ENCODE measurements at regions not wholly inside any gene's neighbourhood (a gene's known extent, or its start where the extent isn't known, plus 50 kb on each side); places are given as distances from the start of the nearest gene placed in this dataset.
A peak's percentile ranks its signal among the peaks of the same experiment; 100 is the strongest.

DNA sequence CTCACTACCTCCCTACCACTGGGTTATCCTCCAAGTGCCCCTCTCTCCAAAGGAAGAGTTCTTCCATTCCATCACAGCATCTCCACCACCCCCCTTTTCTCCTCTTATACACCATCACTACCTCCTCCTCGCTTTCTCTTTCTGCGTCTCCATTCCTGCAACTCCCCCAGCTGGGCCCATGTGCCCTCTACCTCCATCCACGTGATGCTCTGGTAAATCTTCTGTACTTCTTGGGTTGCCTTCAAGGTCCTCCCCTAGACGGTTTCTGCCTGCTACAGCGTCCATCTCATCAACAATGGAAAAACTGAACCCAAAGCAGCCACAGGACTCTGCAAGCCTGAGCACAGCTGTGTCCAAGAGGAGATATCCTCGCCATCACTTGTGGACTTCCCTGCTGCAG lies 129.5 kb upstream of the SLCO3A1 start:
- no peak for DNase-seq

DNA sequence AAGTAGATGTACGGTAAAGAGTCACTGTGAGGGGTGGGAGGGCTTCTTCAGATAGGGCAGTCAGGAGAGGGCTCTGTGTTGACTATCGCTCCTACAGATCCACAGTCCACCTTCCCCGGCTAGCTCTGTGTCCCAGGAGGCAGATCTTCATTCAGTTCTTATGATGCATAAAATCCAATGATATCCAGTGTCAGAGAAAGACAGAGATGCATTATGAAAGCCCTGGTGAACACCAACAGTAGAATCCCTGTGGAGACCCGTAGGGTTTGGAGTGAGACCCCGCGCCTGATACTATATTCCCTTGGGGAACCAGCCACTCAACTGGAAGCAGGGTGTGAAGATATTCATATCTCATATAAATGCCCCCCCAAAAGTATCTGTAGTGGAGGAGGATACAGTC lies 119.8 kb upstream of the SLCO3A1 start:
- no peak for DNase-seq

DNA sequence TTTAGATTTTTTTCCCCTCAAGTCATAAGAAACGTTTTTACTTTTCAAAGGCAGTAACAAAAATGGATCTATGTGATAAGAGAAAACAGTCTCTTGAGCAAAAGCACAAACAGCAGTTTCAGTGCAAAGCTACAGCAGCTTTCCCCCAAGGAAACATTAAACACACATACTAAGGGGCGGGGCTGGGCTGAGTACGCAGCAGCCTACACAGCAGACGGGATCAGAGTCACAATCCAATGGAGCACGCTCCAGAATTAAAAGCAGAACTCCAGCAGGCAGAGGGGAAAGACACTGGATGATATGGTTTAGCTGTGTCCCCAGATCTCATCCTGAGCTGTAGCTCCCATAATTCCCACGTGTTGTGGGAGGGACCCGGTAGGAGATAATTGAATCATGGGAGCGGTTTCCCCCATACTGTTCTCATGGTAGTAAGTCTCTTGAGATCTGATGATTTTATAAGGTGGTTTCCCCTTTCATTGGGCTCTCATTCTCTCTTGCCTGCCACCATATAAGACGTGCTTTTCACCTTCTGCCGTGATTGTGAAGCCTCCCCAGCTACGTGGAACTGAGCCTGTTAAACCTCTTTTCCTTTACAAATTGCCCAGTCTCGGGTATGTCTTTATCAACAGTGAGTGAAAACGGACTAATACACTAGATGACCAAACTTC lies 116.2 kb upstream of the SLCO3A1 start:
- no peak for DNase-seq

DNA sequence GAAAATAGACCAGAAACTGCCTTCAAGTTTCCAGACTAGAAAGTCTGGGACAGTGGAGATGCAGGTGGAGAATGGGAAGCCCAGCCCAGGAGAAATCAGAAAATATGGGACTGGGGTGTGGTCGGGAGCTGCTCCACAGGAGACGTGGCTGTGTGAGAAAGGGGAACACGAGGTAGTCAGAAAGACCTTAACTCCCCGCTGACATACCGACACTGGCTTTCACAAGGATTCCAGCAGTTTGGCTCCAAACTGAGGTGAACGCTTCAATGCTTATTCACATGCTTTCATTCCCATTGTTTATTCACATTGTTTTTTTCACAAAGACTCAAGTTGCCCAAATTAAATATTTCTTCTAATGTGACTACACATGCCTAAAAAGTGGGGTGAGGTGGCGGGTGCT lies 111.5 kb upstream of the SLCO3A1 start:
- no peak for DNase-seq

- DNase-seq = no peak
Observed at GRCh38 chr15:91751611-91752010, 101.9 kb upstream of the SLCO3A1 start.

GRCh38 chr15:91752081-91752785 lies 101.3 kb upstream of the SLCO3A1 start:
- DNase-seq = peak in 1 of 2 donors; percentile 17

DNA sequence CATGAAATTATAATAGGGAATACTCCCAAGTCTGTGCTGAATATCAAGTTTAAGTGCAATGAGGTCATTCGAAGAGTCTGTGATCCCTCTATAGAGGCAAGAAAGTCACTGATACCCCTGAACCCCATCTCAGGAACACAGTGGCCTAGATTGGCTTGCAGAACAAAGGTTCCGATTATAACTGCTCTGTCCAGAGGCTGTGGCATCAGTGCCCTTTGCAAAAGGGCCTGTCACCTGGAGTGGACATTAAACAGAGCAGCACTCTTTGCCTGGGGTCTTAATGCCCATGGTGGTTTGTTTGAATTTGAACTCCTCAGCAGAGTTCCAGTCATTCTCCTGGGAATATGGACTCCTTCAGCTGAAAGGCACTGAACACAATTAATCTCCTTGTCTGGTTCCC lies 93.9 kb upstream of the SLCO3A1 start:
- DNase-seq = no peak

GRCh38 chr15:91765660-91766059 lies 87.8 kb upstream of the SLCO3A1 start:
- DNase-seq = no peak

GRCh38 chr15:91769476-91769875 lies 84.0 kb upstream of the SLCO3A1 start:
- DNase-seq = peak; percentile 62 to 77

DNA sequence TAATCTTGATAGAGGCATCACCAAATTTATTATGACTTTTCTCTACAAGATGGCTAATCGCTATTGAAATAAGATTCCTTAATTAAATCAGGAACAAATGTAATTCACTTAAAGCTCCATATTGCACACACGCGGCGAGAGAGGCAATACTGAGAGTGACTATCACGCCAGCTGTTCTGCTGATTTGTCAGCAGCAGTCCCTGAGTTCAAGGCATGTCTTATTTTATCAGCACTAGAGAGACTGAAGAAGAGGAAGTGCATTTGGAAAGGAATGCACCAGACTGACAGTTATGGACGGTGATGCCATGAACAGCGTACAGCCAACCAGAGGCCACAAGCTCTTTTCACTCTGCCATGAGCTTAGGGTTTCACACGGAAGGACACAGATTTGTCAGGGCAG lies 83.6 kb upstream of the SLCO3A1 start:
- peak; percentile 41 to 64 for DNase-seq

DNA sequence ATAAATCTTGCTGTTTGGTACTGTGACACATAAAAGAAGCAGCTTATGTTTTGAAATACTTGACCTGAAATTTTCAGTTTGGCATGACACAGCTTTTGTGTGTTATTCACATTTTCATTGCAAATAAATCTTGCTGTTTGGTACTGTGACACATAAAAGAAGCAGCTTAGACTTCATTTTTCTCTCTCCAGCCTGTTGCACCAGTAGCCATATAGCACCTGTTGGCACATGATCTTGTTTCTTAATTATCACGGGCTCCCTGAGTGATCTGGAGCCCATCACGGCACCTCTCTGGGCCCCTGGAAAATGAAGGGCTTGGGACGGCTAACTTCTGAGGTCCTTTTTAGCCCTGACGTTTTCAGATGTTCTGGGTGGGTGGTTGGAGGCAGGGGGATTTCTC lies 77.4 kb upstream of the SLCO3A1 start:
- no peak for DNase-seq

DNA sequence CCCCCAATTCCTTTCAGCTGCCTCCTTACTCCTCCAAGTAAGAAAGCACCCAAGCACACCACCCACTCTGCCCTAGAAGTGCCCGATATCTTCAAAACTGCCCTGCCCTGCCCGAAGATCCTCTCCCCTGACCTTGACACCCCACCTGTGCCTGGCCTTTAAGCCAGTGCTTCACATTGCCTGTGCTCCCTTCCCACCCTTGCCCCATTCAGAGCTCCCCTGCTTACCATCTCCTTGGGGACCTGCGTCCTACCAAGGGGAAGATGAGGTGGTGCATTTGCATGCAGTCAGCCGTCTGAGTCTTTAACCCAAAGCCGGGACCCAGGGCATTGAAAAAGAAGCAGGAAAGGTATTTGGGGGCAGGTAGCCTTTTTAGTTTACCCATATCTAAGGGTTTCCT lies 73.5 kb upstream of the SLCO3A1 start:
- no peak for DNase-seq

- no peak for DNase-seq
Observed at GRCh38 chr15:91780387-91780786, 73.1 kb upstream of the SLCO3A1 start.

- DNase-seq = no peak
Observed at GRCh38 chr15:91782221-91782620, 71.3 kb upstream of the SLCO3A1 start.

DNA sequence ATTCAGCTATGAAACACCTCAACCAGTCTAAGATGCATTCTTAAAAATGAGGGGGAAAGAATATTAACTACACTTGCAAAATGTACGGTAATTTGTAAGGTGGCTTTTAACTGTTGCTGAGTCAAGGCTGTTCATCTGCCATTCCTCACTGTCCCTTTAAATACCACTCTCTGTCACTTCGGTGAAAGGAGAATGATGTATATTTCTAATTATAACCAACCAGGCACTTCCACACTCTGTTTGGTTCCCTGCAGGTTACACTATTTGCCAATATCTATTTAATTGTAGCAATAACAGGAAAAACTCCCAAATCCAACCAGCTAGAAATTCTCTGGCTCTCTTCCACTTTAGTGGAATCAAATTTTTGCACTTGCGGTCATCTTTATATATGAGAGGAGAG lies 70.5 kb upstream of the SLCO3A1 start:
- DNase-seq = no peak

DNA sequence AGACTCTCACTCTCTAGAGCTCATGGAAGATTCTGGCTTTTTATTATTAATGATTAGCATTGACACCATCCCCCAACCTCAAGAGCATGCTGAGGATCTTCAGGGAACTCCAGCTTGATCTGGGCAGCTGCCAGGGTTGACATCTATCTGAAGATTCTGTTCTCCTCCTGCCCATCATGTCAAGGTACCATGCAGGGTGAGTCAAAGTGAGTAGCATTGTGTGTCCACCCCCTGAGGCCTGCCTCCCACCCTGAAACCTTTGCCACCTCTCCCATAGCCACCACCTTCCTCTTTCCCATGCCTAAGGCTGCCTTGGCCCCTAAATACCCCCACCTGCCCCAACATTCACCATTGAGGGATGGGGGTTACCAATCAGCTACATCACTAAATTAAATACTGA lies 70.1 kb upstream of the SLCO3A1 start:
- DNase-seq = no peak

GRCh38 chr15:91784973-91785709 lies 68.4 kb upstream of the SLCO3A1 start:
- no peak for DNase-seq

GRCh38 chr15:91787198-91787597 lies 66.3 kb upstream of the SLCO3A1 start:
- DNase-seq = no peak

GRCh38 chr15:91789136-91789535 lies 64.4 kb upstream of the SLCO3A1 start:
- DNase-seq = no peak

DNA sequence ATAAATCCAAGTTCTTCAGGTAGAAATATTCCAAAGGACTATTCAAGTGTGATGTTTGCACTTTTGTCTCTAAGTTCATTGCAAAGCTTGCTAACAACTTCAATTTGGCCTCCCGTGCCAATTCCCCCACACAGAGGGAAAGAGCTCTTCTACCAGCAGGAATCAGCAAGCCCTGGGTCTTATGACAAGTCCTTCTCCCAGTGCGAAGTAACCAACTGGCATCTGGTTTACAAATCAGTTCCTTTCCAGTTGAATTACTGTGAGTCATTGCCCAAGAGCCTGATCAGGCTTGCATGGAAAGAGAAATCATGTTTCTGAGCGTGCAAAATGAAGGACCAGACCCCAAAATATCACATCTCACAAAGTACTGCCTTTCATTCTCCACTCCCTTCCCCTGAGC lies 62.7 kb upstream of the SLCO3A1 start:
- no peak for DNase-seq

GRCh38 chr15:91793771-91794170 lies 59.7 kb upstream of the SLCO3A1 start:
- DNase-seq = no peak

DNA sequence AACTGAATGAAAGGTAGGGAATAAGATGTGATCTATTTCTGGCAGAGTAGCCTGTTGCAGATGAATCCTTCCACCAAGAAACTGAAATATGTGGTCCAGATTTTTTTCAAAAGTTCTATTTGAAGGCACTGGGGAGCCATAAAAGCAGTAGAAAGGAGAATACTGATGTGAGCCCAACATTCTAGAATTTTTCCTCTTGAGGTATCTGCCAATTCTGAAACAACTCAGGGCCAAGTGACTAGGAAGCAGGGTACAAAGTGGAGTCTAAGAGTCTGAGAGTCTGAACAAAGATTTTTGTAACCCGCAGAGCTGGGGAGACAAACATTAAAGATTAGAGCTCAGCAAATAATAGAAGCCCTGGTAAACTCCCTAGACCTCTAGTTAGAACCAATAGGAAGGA lies 58.3 kb upstream of the SLCO3A1 start:
- DNase-seq = no peak

All from right lung (tissue), 2 donors.